ENCODE measurements at regions not wholly inside any gene's neighbourhood (a gene's known extent, or its start where the extent isn't known, plus 50 kb on each side); places are given as distances from the start of the nearest gene placed in this dataset.

DNA sequence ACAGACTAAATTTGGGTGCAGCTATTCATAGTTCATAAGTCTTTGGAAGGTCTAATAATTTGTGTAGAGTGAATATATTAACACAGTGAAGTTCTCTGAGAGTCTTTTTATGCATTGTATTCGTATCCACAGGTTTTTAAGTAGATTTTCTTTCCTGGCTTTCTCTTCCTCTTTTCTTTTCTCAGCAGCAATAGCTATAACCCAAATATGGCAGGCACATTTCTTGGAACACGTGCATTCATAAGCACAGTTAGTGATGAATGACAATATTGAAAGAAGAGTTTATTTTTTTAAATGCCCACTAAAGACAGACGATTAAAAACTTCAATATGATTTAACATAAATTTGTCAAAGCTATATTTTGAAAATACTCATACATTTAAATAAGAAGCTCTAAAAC, 220.5 kb upstream of the MBL2 start:
- Histone ChIP-seq H3K36me3 (no peaks in the 10 kb centered on the region), H3K4me3 (no peak overlapping the region), H3K27ac (no peak overlapping the region), H3K9me3 (no peaks in the 10 kb centered on the region), H3K4me1 (no peaks in the 10 kb centered on the region), H3K27me3 (no peaks in the 10 kb centered on the region)
- DNase-seq (ENCODE audit: low spot score), result no peak
- TF ChIP-seq, protein P1, sequence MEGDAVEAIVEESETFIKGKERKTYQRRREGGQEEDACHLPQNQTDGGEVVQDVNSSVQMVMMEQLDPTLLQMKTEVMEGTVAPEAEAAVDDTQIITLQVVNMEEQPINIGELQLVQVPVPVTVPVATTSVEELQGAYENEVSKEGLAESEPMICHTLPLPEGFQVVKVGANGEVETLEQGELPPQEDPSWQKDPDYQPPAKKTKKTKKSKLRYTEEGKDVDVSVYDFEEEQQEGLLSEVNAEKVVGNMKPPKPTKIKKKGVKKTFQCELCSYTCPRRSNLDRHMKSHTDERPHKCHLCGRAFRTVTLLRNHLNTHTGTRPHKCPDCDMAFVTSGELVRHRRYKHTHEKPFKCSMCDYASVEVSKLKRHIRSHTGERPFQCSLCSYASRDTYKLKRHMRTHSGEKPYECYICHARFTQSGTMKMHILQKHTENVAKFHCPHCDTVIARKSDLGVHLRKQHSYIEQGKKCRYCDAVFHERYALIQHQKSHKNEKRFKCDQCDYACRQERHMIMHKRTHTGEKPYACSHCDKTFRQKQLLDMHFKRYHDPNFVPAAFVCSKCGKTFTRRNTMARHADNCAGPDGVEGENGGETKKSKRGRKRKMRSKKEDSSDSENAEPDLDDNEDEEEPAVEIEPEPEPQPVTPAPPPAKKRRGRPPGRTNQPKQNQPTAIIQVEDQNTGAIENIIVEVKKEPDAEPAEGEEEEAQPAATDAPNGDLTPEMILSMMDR (IDR thresholded peaks at IDR 0.05), result no peak

DNA sequence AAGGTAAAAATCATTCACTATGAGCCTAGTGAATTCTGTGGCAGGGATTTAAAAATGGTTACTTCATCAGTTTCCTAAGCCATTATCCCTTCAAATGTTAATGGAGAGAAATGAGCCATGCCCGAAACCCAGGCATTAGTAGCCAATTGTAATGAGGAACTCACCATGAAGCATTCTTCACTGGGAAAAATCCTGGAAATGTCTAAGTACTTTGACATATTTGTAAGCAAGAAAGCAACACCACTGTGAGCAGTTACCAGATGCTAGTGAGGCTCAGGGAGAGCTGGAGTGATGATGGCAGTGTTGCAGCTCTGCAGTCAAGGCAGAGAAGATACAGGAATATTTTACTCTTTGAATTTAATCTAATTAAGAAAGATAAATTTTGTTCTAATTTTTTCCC, 220.0 kb upstream of the MBL2 start:
- H3K4me1 ChIP-seq, result no peaks in the 10 kb centered on the region
- no peaks in the 10 kb centered on the region for H3K27me3 ChIP-seq
- H3K27ac ChIP-seq, result no peak overlapping the region
- no peaks in the 10 kb centered on the region for H3K9me3 ChIP-seq
- TF ChIP-seq, protein P1 (IDR thresholded peaks at IDR 0.05), result no peak
- no peak overlapping the region for H3K4me3 ChIP-seq
- no peak for DNase-seq (ENCODE audit: low spot score)
- H3K36me3 ChIP-seq, result no peaks in the 10 kb centered on the region

DNA sequence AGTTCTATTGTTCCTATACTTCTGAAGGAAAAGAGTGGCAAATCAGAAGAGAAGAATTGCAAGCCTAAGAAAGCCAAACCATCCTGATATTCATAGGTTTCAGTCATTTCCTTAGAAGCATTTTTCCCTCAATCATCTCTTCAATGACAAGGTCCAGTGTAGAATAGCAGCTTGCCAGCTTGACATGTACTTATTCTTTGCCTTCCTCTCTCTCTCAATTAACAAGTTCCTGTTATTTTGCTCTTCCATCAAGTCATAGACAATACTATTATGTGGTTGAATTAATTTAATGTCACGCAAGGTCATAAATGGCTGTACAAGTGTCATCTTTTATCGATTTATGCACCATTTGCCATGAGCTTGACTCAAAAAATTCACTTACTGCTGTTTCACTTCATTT, 216.3 kb upstream of the MBL2 start:
- TF ChIP-seq, protein P1 (IDR thresholded peaks at IDR 0.05), result no peak
- no peak for DNase-seq (ENCODE audit: low spot score)
- Histone ChIP-seq H3K9me3 (no peaks in the 10 kb centered on the region), H3K27ac (no peak overlapping the region), H3K4me3 (no peak overlapping the region), H3K27me3 (no peaks in the 10 kb centered on the region), H3K36me3 (no peaks in the 10 kb centered on the region), H3K4me1 (no peaks in the 10 kb centered on the region)

DNA sequence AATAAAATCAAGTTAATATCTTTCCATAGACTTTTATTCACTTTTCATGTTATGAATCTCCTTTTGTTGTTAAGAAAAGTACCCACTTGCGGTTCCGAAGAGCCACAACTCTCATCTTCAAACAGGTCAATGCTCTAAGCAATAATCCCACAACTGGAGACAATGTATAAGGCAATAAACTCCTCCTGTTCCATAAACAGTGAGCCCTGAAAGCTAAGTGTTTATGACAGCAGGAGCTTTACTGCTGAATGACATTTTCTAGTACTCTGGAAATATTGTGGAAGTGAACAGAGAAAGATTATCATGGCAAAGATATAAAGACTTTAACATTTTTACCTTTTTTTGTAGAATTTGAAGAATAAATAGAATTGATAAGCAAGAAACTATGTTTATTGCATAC, 213.5 kb upstream of the MBL2 start:
- DNase-seq (ENCODE audit: low spot score), result no peak
- H3K27ac ChIP-seq, result no peak overlapping the region
- H3K36me3 ChIP-seq, result no peaks in the 10 kb centered on the region
- H3K27me3 ChIP-seq, result no peaks in the 10 kb centered on the region
- TF ChIP-seq, protein P1 (IDR thresholded peaks at IDR 0.05), result no peak
- H3K4me1 ChIP-seq, result no peaks in the 10 kb centered on the region
- H3K9me3 ChIP-seq, result no peaks in the 10 kb centered on the region
- H3K4me3 ChIP-seq, result no peak overlapping the region

DNA sequence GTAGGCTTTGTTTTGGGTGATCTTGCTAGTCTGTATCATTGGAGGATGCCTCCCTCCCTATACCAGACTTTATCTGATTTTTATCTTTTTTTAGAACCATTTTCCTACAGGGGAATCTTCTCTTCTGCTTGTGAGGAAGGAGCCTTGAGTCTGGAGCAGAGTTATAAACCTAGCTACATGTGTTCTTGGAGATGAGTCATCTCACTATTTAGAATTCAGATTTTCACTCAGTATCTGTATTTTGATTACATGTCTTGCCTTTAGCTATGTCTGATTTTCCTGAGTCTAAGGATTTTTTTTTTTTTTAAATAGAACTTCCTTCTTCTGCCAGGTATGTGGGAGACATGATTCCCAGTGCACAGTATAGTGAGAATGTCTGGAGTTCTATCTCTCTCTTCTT, 211.6 kb upstream of the MBL2 start:
- Histone ChIP-seq H3K4me1 (no peaks in the 10 kb centered on the region), H3K36me3 (no peaks in the 10 kb centered on the region), H3K27ac (no peak overlapping the region), H3K9me3 (no peaks in the 10 kb centered on the region), H3K4me3 (no peak overlapping the region), H3K27me3 (no peaks in the 10 kb centered on the region)
- TF ChIP-seq, protein P1 (IDR thresholded peaks at IDR 0.05), result no peak
- DNase-seq (ENCODE audit: low spot score), result no peak

DNA sequence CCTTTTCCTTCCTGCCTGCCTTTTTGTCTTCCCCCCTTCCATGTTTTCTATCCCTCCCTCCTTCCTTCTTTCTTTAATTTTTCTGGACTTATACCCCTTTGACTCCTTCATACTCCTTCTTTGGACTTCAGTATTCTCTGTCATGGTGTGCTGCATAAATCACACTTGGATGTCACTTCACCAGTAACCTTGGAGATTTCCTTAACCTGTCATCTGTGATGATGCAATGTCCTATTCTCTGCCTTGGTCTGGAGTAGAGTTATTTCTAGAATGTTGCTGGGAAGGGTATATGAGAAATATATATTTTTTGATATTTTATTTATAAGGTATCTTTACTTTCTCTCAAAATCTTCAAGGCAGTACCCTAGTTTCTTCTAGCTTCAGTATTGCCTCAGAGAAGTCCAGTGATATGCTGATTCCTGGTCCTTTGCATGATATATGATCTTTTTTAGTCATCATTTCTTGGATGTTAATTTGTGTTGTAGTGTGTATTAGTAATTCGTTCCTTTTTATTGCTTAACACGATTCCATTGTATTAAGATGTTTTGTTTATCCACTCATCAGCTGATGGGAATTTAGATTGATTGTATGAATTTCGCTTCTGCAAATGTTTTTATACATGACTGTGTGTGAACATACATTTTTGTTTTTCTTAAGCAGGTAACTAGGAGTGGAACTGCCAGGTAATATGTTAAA, 206.9 kb upstream of the MBL2 start:
- TF ChIP-seq, protein P1 (IDR thresholded peaks at IDR 0.05), result no peak

More for the DNA sequence above, 206.9 kb upstream of the MBL2 start:
- H3K27ac ChIP-seq, result no peak overlapping the region
- no peak for DNase-seq (ENCODE audit: low spot score)
- H3K4me1 ChIP-seq, result no peaks in the 10 kb centered on the region
- H3K27me3 ChIP-seq, result no peaks in the 10 kb centered on the region
- no peaks in the 10 kb centered on the region for H3K36me3 ChIP-seq
- no peak overlapping the region for H3K4me3 ChIP-seq
- H3K9me3 ChIP-seq, result no peaks in the 10 kb centered on the region

Data from right atrium auricular region (tissue), 2 donors.